ENCODE measurements at regions not wholly inside any gene's neighbourhood (a gene's known extent, or its start where the extent isn't known, plus 50 kb on each side); places are given as distances from the start of the nearest gene placed in this dataset.

DNA sequence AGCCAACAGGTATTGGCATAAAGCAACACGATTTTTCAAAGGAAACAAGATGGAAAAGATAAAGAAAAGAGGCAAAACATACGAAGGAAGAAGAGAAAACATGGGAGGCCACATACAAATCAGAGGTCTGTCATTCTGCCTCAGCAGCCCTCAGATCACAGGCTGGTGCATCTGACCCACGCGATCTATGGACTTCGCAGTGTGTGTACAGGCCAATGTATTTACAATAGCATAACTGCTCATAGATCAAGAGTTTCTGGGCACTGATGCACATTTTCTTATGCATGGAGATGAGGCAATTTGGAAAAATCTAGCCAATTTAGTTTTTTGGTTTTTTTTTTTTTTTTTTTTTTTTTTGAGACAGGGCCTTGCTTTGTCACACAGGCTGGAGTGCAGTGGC lies 245.4 kb downstream of the DUSP6 start:
- Mint-ChIP-seq H3K9me3 (peaks cover 1% of the 10 kb centered on the region), H3K27me3 (peaks cover 2% of the 10 kb centered on the region), H3K27ac (no peak overlapping the region), H3K4me3 (no peak overlapping the region), H3K36me3 (no peaks in the 10 kb centered on the region), H3K4me1 (no peaks in the 10 kb centered on the region)
- POLR2A ChIA-PET = no interaction called here
- DNase-seq (no peak), ATAC-seq (ENCODE audit: low read depth) (no peak)

DNA sequence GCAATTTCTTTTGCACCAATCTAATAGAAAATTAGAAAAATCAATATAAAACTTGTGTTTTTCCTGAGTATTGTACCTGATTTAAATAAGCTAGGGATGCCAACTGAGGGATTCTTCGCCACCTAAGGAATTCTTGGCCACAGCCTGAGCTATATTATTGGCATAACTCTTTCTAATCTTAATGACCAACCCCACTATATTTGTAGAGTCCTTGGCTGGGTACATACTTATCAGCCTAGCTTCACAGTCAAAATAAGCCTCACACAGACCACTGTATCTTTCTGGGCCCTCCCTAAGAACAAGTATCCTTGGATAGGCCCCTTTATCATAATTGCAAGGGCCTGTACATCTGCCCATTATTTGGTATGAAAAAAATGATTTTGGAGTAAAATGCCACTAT lies 247.1 kb downstream of the DUSP6 start:
- no peak for ATAC-seq (ENCODE audit: low read depth)
- POLR2A ChIA-PET = no interaction called here
- Mint-ChIP-seq H3K27me3 (peaks cover 2% of the 10 kb centered on the region), H3K27ac (no peak overlapping the region), H3K9me3 (peaks cover 1% of the 10 kb centered on the region), H3K4me1 (no peaks in the 10 kb centered on the region), H3K4me3 (no peak overlapping the region), H3K36me3 (no peaks in the 10 kb centered on the region)
- no peak for DNase-seq

DNA sequence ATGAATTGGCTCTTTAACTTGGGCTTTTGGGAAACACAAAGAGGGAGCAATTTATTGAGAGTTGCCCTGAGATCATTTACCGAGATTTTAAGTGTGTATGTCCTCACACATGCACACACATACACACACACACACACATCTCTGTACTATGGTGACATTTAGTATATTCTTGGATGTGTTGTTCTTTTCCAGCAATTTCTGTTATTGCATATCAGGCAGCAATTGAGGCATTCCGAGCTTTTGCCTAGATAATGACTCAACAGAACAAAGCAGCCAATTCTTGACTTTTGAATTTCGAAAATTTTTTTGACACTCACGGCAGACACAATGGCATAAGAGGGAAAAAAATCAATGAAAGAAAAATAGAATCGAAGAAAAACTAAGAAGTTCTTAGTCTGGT lies 248.5 kb downstream of the DUSP6 start:
- no peak for ATAC-seq (ENCODE audit: low read depth)
- DNase-seq = no peak
- peaks cover 1% of the 10 kb centered on the region for H3K9me3 Mint-ChIP-seq
- POLR2A ChIA-PET = interaction anchor here (1.5 kb wide), 1 partner anchor 16 kb away, joined by 3 read pairs; no protein-coding TSS in a partner anchor
- peaks cover under 1% of the 10 kb centered on the region for H3K27me3 Mint-ChIP-seq
- no peaks in the 10 kb centered on the region for H3K4me1 Mint-ChIP-seq
- no peak overlapping the region for H3K4me3 Mint-ChIP-seq
- no peak overlapping the region for H3K27ac Mint-ChIP-seq
- no peaks in the 10 kb centered on the region for H3K36me3 Mint-ChIP-seq

DNA sequence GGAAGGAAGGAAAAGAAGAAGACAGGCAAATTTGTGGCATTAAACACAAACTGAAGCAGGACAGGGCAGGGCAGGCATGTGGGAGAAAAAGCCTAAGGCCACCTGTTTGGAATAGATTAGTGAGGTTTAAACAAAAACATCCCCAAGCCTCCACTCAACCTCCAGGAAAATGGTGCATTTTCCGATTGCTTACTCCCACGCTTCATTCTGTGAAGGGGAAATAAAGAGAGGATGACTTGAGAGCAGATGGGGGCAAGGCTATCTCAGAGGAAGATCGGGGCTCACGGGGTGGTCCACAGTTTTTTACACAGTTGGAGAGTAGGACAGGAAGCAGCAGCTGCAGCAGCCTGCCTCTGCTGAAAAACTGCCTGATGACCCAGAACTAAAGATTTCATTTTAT lies 250.9 kb downstream of the DUSP6 start:
- no peaks in the 10 kb centered on the region for H3K4me1 Mint-ChIP-seq
- DNase-seq = no peak

DNA sequence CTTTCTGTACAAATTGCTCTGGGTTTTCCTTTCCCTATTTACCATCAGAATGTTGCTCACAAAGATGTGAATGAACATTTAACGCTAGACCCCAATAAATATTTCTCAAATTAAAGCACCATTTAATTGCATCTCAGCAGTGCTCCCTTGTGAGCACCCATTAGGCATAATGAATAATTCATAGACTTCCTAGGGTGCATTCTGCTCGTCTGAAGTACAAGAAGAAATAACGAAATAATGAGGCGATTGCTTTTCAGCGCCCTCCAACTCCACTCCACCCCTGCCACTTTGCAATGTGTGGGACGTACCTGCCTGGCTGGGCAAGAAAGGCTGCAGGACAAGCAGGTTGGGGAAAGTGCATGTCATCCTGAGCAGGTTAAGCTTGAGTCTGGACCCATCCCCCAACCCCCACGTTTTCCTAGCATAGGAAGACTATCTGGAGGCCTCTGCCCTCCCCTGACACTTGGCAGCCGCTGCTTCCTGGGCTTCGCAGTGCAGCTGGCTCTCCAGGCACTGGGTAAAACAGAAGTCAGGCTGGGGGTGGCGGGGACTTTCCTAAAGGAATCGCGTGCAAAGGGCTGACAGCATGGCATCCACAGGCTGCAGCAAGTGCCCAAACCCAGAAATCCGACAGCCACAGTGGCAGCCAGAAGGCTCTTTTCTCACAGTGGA lies 253.7 kb downstream of the DUSP6 start:
- POLR2A ChIA-PET = no interaction called here
- H3K9me3 Mint-ChIP-seq = peaks cover under 1% of the 10 kb centered on the region
- ATAC-seq (ENCODE audit: low read depth) (no peak), DNase-seq (no peak)
- H3K4me1 Mint-ChIP-seq = no peaks in the 10 kb centered on the region
- no peak overlapping the region for H3K27ac Mint-ChIP-seq
- H3K27me3 Mint-ChIP-seq = peaks cover under 1% of the 10 kb centered on the region
- H3K36me3 Mint-ChIP-seq = peaks cover under 1% of the 10 kb centered on the region
- H3K4me3 Mint-ChIP-seq = no peak overlapping the region

More for the DNA sequence above, 250.9 kb downstream of the DUSP6 start:
- H3K36me3 Mint-ChIP-seq = no peaks in the 10 kb centered on the region
- POLR2A ChIA-PET = no interaction called here
- H3K27ac Mint-ChIP-seq = no peak overlapping the region
- H3K27me3 Mint-ChIP-seq = no peaks in the 10 kb centered on the region
- H3K4me3 Mint-ChIP-seq = no peak overlapping the region
- no peaks in the 10 kb centered on the region for H3K9me3 Mint-ChIP-seq
- ATAC-seq (ENCODE audit: low read depth) = no peak

DNA sequence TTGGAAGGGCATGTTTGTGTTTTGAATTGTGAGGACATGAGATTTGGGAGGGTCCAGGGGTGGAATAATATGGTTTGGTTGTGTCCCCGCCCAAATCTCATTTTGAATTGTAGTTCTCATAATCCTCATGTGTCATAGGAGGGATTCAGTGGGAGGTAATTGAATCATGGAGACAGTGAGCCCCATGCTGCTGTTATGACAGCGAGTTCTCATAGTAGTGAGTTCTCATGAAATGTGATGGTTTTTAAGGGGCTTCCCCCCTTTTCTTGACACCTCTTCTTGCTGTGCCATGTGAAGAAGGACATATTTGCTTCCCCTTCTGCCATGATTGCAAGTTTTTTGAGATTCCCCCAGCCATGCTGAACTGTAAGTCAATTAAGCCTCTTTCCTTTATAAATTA lies 260.0 kb downstream of the DUSP6 start:
- Mint-ChIP-seq H3K27ac (no peak overlapping the region), H3K4me1 (peaks cover 1% of the 10 kb centered on the region), H3K9me3 (peaks cover 25% of the 10 kb centered on the region), H3K4me3 (no peak overlapping the region), H3K27me3 (peaks cover 9% of the 10 kb centered on the region), H3K36me3 (peaks cover 18% of the 10 kb centered on the region)
- DNase-seq (no peak), ATAC-seq (ENCODE audit: low read depth) (no peak)
- POLR2A ChIA-PET = no interaction called here

DNA sequence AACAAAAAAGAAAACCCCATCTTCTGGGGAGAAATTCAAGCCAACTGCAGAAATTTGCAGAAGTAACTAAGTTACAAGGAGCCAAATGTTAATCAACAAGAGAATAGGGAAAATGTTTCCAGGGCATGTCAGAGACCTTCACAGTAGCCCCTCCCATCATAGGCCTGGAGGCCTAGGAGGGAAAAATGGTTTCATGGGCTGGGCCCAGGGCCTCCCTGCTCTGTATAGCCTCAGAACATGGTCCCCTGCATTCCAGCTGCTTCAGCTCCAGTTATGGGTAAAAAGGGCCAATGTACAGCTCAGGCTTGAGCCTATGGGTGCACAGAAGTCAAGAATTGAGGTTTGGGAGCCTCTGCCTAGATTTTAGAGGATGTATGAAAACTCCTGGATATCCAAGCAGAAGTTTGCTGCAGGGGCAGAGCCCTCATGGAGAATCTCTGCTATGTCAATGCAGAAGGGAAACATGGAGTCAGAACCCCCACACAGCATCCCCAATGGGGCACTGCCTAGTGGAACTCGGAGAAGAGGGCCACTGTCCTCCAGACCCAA lies 260.9 kb downstream of the DUSP6 start:
- H3K27ac Mint-ChIP-seq = no peak overlapping the region
- POLR2A ChIA-PET = no interaction called here

GRCh38 chr12:89089264-89089663 lies 263.0 kb downstream of the DUSP6 start:
- Mint-ChIP-seq H3K27me3 (peaks cover 9% of the 10 kb centered on the region), H3K9me3 (peaks cover 25% of the 10 kb centered on the region), H3K36me3 (peaks cover 20% of the 10 kb centered on the region), H3K27ac (no peak overlapping the region), H3K4me3 (no peak overlapping the region), H3K4me1 (peaks cover 1% of the 10 kb centered on the region)
- ATAC-seq (ENCODE audit: low read depth) (no peak), DNase-seq (no peak)
- POLR2A ChIA-PET = no interaction called here

More for the DNA sequence above, 260.9 kb downstream of the DUSP6 start:
- peaks cover 18% of the 10 kb centered on the region for H3K36me3 Mint-ChIP-seq
- DNase-seq (no peak), ATAC-seq (ENCODE audit: low read depth) (no peak)
- peaks cover 9% of the 10 kb centered on the region for H3K27me3 Mint-ChIP-seq
- peaks cover 1% of the 10 kb centered on the region for H3K4me1 Mint-ChIP-seq
- H3K9me3 Mint-ChIP-seq = peaks cover 25% of the 10 kb centered on the region
- no peak overlapping the region for H3K4me3 Mint-ChIP-seq

- peaks cover 1% of the 10 kb centered on the region for H3K4me1 Mint-ChIP-seq
- H3K36me3 Mint-ChIP-seq = peaks cover 18% of the 10 kb centered on the region
- no peak for ATAC-seq (ENCODE audit: low read depth)
- peaks cover 21% of the 10 kb centered on the region for H3K9me3 Mint-ChIP-seq
- H3K4me3 Mint-ChIP-seq = no peak overlapping the region
- POLR2A ChIA-PET = no interaction called here
- H3K27ac Mint-ChIP-seq = no peak overlapping the region
- H3K27me3 Mint-ChIP-seq = peaks cover 6% of the 10 kb centered on the region
- DNase-seq = no peak
Measured at GRCh38 chr12:89087876-89088275, 264.4 kb downstream of the DUSP6 start.

GRCh38 chr12:89087149-89087825 lies 265.0 kb downstream of the DUSP6 start:
- H3K4me1 Mint-ChIP-seq = peaks cover 3% of the 10 kb centered on the region
- no peak for ATAC-seq (ENCODE audit: low read depth)
- H3K27ac Mint-ChIP-seq = no peak overlapping the region
- H3K9me3 Mint-ChIP-seq = peaks cover 20% of the 10 kb centered on the region
- no peak for DNase-seq
- H3K4me3 Mint-ChIP-seq = no peak overlapping the region
- H3K36me3 Mint-ChIP-seq = peaks cover 17% of the 10 kb centered on the region
- peaks cover 5% of the 10 kb centered on the region for H3K27me3 Mint-ChIP-seq
- POLR2A ChIA-PET = no interaction called here

GRCh38 chr12:89085421-89085820 lies 266.9 kb downstream of the DUSP6 start:
- Mint-ChIP-seq H3K9me3 (peaks cover 11% of the 10 kb centered on the region), H3K4me3 (no peak overlapping the region), H3K4me1 (peaks cover 10% of the 10 kb centered on the region), H3K36me3 (peaks cover 8% of the 10 kb centered on the region), H3K27me3 (peaks cover 5% of the 10 kb centered on the region), H3K27ac (no peak overlapping the region)
- no peak for ATAC-seq (ENCODE audit: low read depth)
- POLR2A ChIA-PET = no interaction called here
- no peak for DNase-seq

DNA sequence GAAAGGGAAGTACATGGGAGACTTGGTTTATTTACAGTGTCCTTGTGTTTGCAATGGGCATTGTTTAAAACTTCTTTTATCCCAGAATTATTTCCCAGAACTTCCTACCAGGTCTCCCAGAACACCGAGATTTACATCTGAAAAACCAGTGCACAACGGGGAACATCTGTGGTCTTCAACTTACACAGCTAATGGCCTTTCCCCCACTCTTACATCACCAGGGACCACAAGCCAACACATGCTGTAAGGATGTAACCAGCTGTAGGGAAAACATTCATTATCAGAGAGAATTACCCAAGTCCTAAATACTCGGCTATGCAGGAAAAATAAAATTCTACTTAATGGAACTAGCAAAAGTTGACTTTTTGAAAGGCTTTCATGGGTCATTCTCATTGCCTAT lies 267.6 kb downstream of the DUSP6 start:
- POLR2A ChIA-PET = no interaction called here
- no peak for DNase-seq
- no peak overlapping the region for H3K4me3 Mint-ChIP-seq
- H3K4me1 Mint-ChIP-seq = peaks cover 10% of the 10 kb centered on the region
- no peak for ATAC-seq (ENCODE audit: low read depth)
- H3K36me3 Mint-ChIP-seq = peaks cover 5% of the 10 kb centered on the region
- no peak overlapping the region for H3K27ac Mint-ChIP-seq
- H3K9me3 Mint-ChIP-seq = peaks cover 6% of the 10 kb centered on the region
- H3K27me3 Mint-ChIP-seq = peaks cover 5% of the 10 kb centered on the region

GRCh38 chr12:89083491-89083890 lies 268.8 kb downstream of the DUSP6 start:
- H3K27me3 Mint-ChIP-seq = peaks cover 5% of the 10 kb centered on the region
- H3K36me3 Mint-ChIP-seq = peaks cover 5% of the 10 kb centered on the region
- no peak overlapping the region for H3K27ac Mint-ChIP-seq
- H3K4me1 Mint-ChIP-seq = peaks cover 10% of the 10 kb centered on the region
- H3K9me3 Mint-ChIP-seq = peaks cover 10% of the 10 kb centered on the region
- POLR2A ChIA-PET = no interaction called here
- H3K4me3 Mint-ChIP-seq = no peak overlapping the region
- DNase-seq (no peak), ATAC-seq (ENCODE audit: low read depth) (no peak)

DNA sequence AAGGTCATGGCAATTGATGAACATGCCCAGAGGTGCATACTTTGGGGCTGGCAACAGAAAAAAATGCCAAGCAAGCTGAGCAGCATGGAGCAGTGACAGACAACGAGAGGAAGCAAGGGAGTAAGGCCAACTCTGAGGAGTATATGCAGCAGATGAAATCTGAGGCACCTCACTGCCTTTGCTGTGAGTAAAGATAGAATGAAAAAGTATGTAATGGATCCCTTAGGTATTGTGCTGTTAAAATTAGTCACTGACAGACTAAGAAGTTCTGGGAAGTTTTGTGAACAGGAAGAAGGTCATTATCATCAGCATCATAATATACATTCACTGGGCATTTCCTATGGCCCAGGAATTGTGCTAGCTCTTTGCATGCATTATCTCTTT lies 269.9 kb downstream of the DUSP6 start:
- H3K9me3 Mint-ChIP-seq = peaks cover 4% of the 10 kb centered on the region
- POLR2A ChIA-PET = no interaction called here
- peaks cover 9% of the 10 kb centered on the region for H3K4me1 Mint-ChIP-seq
- peaks cover 3% of the 10 kb centered on the region for H3K36me3 Mint-ChIP-seq
- DNase-seq = no peak
- H3K27ac Mint-ChIP-seq = no peak overlapping the region
- H3K27me3 Mint-ChIP-seq = peaks cover under 1% of the 10 kb centered on the region
- no peak overlapping the region for H3K4me3 Mint-ChIP-seq
- no peak for ATAC-seq (ENCODE audit: low read depth)

All from activated naive CD8-positive, alpha-beta T cell treated with anti-CD3 and anti-CD28 coated beads, Interleukin-2, amount 10 ng/mL, durations not matched to agents 7 days and 5 days (primary cell).